ENCODE measurements at regions not wholly inside any gene's neighbourhood (a gene's known extent, or its start where the extent isn't known, plus 50 kb on each side); places are given as distances from the start of the nearest gene placed in this dataset.

GRCh38 chr4:144316869-144317268 lies 176.4 kb upstream of the GYPA start:
- WGBS (ENCODE audit: insufficient coverage), result 24% methylated on average over 1 of the region's 1 CpG
- peaks cover 2 to 17% of the 10 kb centered on the region in 2 donors for H3K9me3 Mint-ChIP-seq
- intact Hi-C loops (cut with micrococcal nuclease), result no loop called here
- Histone ChIP-seq H3K4me3 (ENCODE audit: low read length) (no peak overlapping the region), H3K27ac (ENCODE audit: low read length) (no peak overlapping the region), H3K36me3 (ENCODE audit: control insufficient read depth, insufficient read depth, low read length) (no peaks in the 10 kb centered on the region), H3K27me3 (ENCODE audit: control insufficient read depth, insufficient read depth, low read length) (no peaks in the 10 kb centered on the region), H3K4me1 (ENCODE audit: control insufficient read depth, insufficient read depth, low read length) (no peaks in the 10 kb centered on the region), H3K9me3 (ENCODE audit: control insufficient read depth, insufficient read depth, low read length) (peaks cover 10% of the 10 kb centered on the region)
- DNase-seq (no peak), ATAC-seq (no peak)
- H3K4me1 Mint-ChIP-seq, result no peaks in the 10 kb centered on the region
- H3K27me3 Mint-ChIP-seq (ENCODE audit: low read depth in 2 of 2), result no peaks in the 10 kb centered on the region
- H3K4me3 Mint-ChIP-seq, result no peak overlapping the region
- TF ChIP-seq CTCF (IDR thresholded peaks at IDR 0.05), result no peak
- peaks cover 14% of the 10 kb centered on the region for H3K36me3 Mint-ChIP-seq
- no peak overlapping the region for H3K27ac Mint-ChIP-seq

GRCh38 chr4:144318797-144319196 lies 178.3 kb upstream of the GYPA start:
- H3K4me3 ChIP-seq (ENCODE audit: low read length), result no peak overlapping the region
- no peaks in the 10 kb centered on the region for H3K27me3 ChIP-seq (ENCODE audit: control insufficient read depth, insufficient read depth, low read length)
- no peaks in the 10 kb centered on the region for H3K4me1 ChIP-seq (ENCODE audit: control insufficient read depth, insufficient read depth, low read length)
- no peak for TF ChIP-seq CTCF (IDR thresholded peaks at IDR 0.05)
- no peak overlapping the region for H3K27ac ChIP-seq (ENCODE audit: low read length)
- no peak for ATAC-seq
- H3K4me3 Mint-ChIP-seq, result no peak overlapping the region
- intact Hi-C loops (cut with micrococcal nuclease), result no loop called here
- H3K4me1 Mint-ChIP-seq, result no peaks in the 10 kb centered on the region
- DNase-seq, result no peak
- no peaks in the 10 kb centered on the region for H3K27me3 Mint-ChIP-seq (ENCODE audit: low read depth in 2 of 2)
- H3K9me3 Mint-ChIP-seq, result peaks cover 5 to 13% of the 10 kb centered on the region in 2 donors
- no peak overlapping the region for H3K27ac Mint-ChIP-seq
- no peaks in the 10 kb centered on the region for H3K36me3 ChIP-seq (ENCODE audit: control insufficient read depth, insufficient read depth, low read length)
- H3K9me3 ChIP-seq (ENCODE audit: control insufficient read depth, insufficient read depth, low read length), result peaks cover 5% of the 10 kb centered on the region
- WGBS (ENCODE audit: insufficient coverage), result 57% methylated on average over 2 of the region's 3 CpGs
- peaks cover 10% of the 10 kb centered on the region for H3K36me3 Mint-ChIP-seq

- Mint-ChIP-seq H3K4me1 (peaks cover 0 to 11% of the 10 kb centered on the region in 2 donors), H3K27ac (no peak overlapping the region), H3K36me3 (no peaks in the 10 kb centered on the region), H3K27me3 (ENCODE audit: low read depth in 2 of 2) (no peaks in the 10 kb centered on the region), H3K9me3 (peaks cover 2 to 7% of the 10 kb centered on the region in 2 donors), H3K4me3 (no peak overlapping the region)
- H3K27ac ChIP-seq (ENCODE audit: low read length), result no peak overlapping the region
- ATAC-seq, result no peak
- TF ChIP-seq CTCF (IDR thresholded peaks at IDR 0.05), result no peak
- no peak for DNase-seq
- intact Hi-C loops (cut with micrococcal nuclease), result no loop called here
- 83% methylated on average over 1 of the region's 1 CpG for WGBS (ENCODE audit: insufficient coverage)
- no peaks in the 10 kb centered on the region for H3K4me1 ChIP-seq (ENCODE audit: control insufficient read depth, insufficient read depth, low read length)
- no peaks in the 10 kb centered on the region for H3K9me3 ChIP-seq (ENCODE audit: control insufficient read depth, insufficient read depth, low read length)
- H3K36me3 ChIP-seq (ENCODE audit: control insufficient read depth, insufficient read depth, low read length), result no peaks in the 10 kb centered on the region
- no peaks in the 10 kb centered on the region for H3K27me3 ChIP-seq (ENCODE audit: control insufficient read depth, insufficient read depth, low read length)
- no peak overlapping the region for H3K4me3 ChIP-seq (ENCODE audit: low read length)
Observed at GRCh38 chr4:144336633-144337032, 196.1 kb upstream of the GYPA start.

- Mint-ChIP-seq H3K4me1 (peaks cover 0 to 16% of the 10 kb centered on the region in 2 donors), H3K9me3 (peaks cover 2 to 7% of the 10 kb centered on the region in 2 donors), H3K27me3 (ENCODE audit: low read depth in 2 of 2) (no peaks in the 10 kb centered on the region), H3K4me3 (no peak overlapping the region), H3K36me3 (no peaks in the 10 kb centered on the region), H3K27ac (no peak overlapping the region)
- no peaks in the 10 kb centered on the region for H3K27me3 ChIP-seq (ENCODE audit: control insufficient read depth, insufficient read depth, low read length)
- no peaks in the 10 kb centered on the region for H3K9me3 ChIP-seq (ENCODE audit: control insufficient read depth, insufficient read depth, low read length)
- H3K4me3 ChIP-seq (ENCODE audit: low read length), result no peak overlapping the region
- H3K4me1 ChIP-seq (ENCODE audit: control insufficient read depth, insufficient read depth, low read length), result no peaks in the 10 kb centered on the region
- TF ChIP-seq CTCF (IDR thresholded peaks at IDR 0.05), result no peak
- DNase-seq (no peak), ATAC-seq (peak in 1 of 3 donors; percentile 53)
- H3K36me3 ChIP-seq (ENCODE audit: control insufficient read depth, insufficient read depth, low read length), result no peaks in the 10 kb centered on the region
- no peak overlapping the region for H3K27ac ChIP-seq (ENCODE audit: low read length)
- intact Hi-C loops (cut with micrococcal nuclease), result no loop called here
Observed at GRCh38 chr4:144338148-144338547, 197.6 kb upstream of the GYPA start.

Data from natural killer cell (primary cell).